ENCODE measurements at regions not wholly inside any gene's neighbourhood (a gene's known extent, or its start where the extent isn't known, plus 50 kb on each side); places are given as distances from the start of the nearest gene placed in this dataset.

- Histone ChIP-seq H3K9me2 (replicated peaks; ENCODE audit: insufficient read depth, low read length) (no peaks in the 10 kb centered on the region), H3K9ac (ENCODE audit: low read length) (no peak overlapping the region), H3K9me3 (replicated peaks; ENCODE audit: insufficient read depth, low read length) (no peaks in the 10 kb centered on the region), H4K20me1 (ENCODE audit: insufficient read depth, low read length) (no peaks in the 10 kb centered on the region), H3K27ac (ENCODE audit: low read length) (no peak overlapping the region), H2AFZ (ENCODE audit: low read length) (no peak overlapping the region), H3K27me3 (replicated peaks; ENCODE audit: insufficient read depth, low read length) (no peaks in the 10 kb centered on the region), H3K4me1 (ENCODE audit: low read length) (no peaks in the 10 kb centered on the region), H3K4me2 (ENCODE audit: low read depth, low read length) (no peak overlapping the region), H3F3A (ENCODE audit: insufficient read depth, low read length) (no peaks in the 10 kb centered on the region), H3K4me3 (ENCODE audit: low read length) (no peak overlapping the region), H3K79me2 (ENCODE audit: low read length) (no peaks in the 10 kb centered on the region), H3K36me3 (replicated peaks; ENCODE audit: insufficient read depth, low read length) (no peaks in the 10 kb centered on the region)
- TF ChIP-seq EZH2 (optimal IDR thresholded peaks at IDR 0.05; ENCODE audit: low read depth, low read length) = no peak
- TF ChIP-seq, protein P1, sequence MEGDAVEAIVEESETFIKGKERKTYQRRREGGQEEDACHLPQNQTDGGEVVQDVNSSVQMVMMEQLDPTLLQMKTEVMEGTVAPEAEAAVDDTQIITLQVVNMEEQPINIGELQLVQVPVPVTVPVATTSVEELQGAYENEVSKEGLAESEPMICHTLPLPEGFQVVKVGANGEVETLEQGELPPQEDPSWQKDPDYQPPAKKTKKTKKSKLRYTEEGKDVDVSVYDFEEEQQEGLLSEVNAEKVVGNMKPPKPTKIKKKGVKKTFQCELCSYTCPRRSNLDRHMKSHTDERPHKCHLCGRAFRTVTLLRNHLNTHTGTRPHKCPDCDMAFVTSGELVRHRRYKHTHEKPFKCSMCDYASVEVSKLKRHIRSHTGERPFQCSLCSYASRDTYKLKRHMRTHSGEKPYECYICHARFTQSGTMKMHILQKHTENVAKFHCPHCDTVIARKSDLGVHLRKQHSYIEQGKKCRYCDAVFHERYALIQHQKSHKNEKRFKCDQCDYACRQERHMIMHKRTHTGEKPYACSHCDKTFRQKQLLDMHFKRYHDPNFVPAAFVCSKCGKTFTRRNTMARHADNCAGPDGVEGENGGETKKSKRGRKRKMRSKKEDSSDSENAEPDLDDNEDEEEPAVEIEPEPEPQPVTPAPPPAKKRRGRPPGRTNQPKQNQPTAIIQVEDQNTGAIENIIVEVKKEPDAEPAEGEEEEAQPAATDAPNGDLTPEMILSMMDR (IDR thresholded peaks at IDR 0.05; ENCODE audit: low read length) = no peak
- DNase-seq = no peak
Measured at GRCh38 chr16:49919327-49919726, 63.4 kb upstream of the ZNF423 start.

DNA sequence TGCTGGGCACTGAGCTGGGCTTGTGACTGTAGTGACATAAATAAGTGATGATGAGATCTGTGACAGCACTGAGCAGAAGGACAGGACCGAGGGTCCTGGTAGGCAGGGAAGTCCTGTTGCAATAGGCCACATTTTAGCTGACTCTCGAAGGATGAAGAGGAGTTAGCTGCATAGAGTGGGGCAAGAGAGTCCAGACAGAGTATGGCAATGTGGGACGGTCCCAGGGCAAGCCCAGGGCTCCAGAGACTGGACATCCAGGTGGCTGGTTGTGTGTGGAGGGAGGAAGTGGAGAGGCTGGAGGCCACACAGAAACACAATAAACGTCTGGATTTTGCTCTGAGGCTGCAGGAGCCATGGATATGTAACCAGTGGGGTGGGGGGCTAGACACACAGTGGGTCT, 64.5 kb upstream of the ZNF423 start:
- H3K9ac ChIP-seq (ENCODE audit: low read length) = no peak overlapping the region
- H3F3A ChIP-seq (ENCODE audit: insufficient read depth, low read length) = no peaks in the 10 kb centered on the region
- H3K36me3 ChIP-seq (replicated peaks; ENCODE audit: insufficient read depth, low read length) = no peaks in the 10 kb centered on the region
- DNase-seq = no peak
- H3K79me2 ChIP-seq (ENCODE audit: low read length) = no peaks in the 10 kb centered on the region
- no peaks in the 10 kb centered on the region for H3K9me3 ChIP-seq (replicated peaks; ENCODE audit: insufficient read depth, low read length)
- H3K27ac ChIP-seq (ENCODE audit: low read length) = no peak overlapping the region
- no peaks in the 10 kb centered on the region for H3K27me3 ChIP-seq (replicated peaks; ENCODE audit: insufficient read depth, low read length)
- no peaks in the 10 kb centered on the region for H3K4me1 ChIP-seq (ENCODE audit: low read length)
- no peak overlapping the region for H2AFZ ChIP-seq (ENCODE audit: low read length)
- TF ChIP-seq, protein P1 (IDR thresholded peaks at IDR 0.05; ENCODE audit: low read length) = no peak
- TF ChIP-seq EZH2 (optimal IDR thresholded peaks at IDR 0.05; ENCODE audit: low read depth, low read length) (no peak), EZH2phosphoT487 (IDR thresholded peaks at IDR 0.05; ENCODE audit: low read length) (no peak)
- no peak overlapping the region for H3K4me3 ChIP-seq (ENCODE audit: low read length)
- H3K9me2 ChIP-seq (replicated peaks; ENCODE audit: insufficient read depth, low read length) = no peaks in the 10 kb centered on the region
- no peaks in the 10 kb centered on the region for H4K20me1 ChIP-seq (ENCODE audit: insufficient read depth, low read length)
- H3K4me2 ChIP-seq (ENCODE audit: low read depth, low read length) = no peak overlapping the region

DNA sequence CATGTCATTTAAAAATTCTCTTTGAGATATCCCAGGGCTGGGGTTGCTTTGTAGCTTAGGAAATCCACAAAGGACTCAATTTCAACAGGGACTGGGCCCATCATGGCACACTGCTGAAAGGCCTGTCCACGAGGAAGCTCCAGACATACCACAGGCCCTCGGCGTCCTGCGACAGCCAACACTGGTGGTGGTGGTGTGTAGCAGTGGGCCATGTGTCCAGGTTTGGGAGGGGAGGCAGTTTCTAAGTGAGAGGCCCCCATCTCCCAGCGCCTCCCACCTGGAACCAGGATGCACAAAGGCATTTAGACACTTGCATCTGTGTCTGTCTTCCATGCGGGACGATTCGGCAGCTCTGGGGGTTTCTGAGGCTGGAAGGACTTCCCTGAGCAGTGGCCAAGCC, 65.2 kb upstream of the ZNF423 start:
- Histone ChIP-seq H3K4me3 (ENCODE audit: low read length) (no peak overlapping the region), H3K4me2 (ENCODE audit: low read depth, low read length) (no peak overlapping the region), H3K9me3 (replicated peaks; ENCODE audit: insufficient read depth, low read length) (no peaks in the 10 kb centered on the region), H3K27me3 (replicated peaks; ENCODE audit: insufficient read depth, low read length) (no peaks in the 10 kb centered on the region), H3K4me1 (ENCODE audit: low read length) (no peaks in the 10 kb centered on the region), H3K36me3 (replicated peaks; ENCODE audit: insufficient read depth, low read length) (no peaks in the 10 kb centered on the region), H2AFZ (ENCODE audit: low read length) (no peak overlapping the region), H3K9me2 (replicated peaks; ENCODE audit: insufficient read depth, low read length) (no peaks in the 10 kb centered on the region), H3K9ac (ENCODE audit: low read length) (no peak overlapping the region), H3K79me2 (ENCODE audit: low read length) (no peaks in the 10 kb centered on the region), H3K27ac (ENCODE audit: low read length) (no peak overlapping the region), H3F3A (ENCODE audit: insufficient read depth, low read length) (no peaks in the 10 kb centered on the region), H4K20me1 (ENCODE audit: insufficient read depth, low read length) (no peaks in the 10 kb centered on the region)
- DNase-seq = no peak
- TF ChIP-seq EZH2phosphoT487 (IDR thresholded peaks at IDR 0.05; ENCODE audit: low read length) (no peak), EZH2 (optimal IDR thresholded peaks at IDR 0.05; ENCODE audit: low read depth, low read length) (no peak)
- TF ChIP-seq, protein P1 (IDR thresholded peaks at IDR 0.05; ENCODE audit: low read length) = no peak
